ACC112 (cell line): ENCODE measurements at regions not wholly inside any gene's neighbourhood (a gene's known extent, or its start where the extent isn't known, plus 50 kb on each side); places are given as distances from the start of the nearest gene placed in this dataset.

Source experiments
- H2AFZ ChIP-seq: fragments of 200-600 bp; sonication (generic); one replicate; pipeline ENCODE4 v1.6.0; 2017; ENCODE audit warnings: antibody characterized with exemption, low read length; ENCODE audit not compliant: unreplicated experiment
- H3K27ac ChIP-seq: fragments of 200-600 bp; sonication (generic); 2 replicates; pipeline ENCODE4 v1.5.1; 2014; ENCODE audit warnings: low read depth, mild to moderate bottlenecking, antibody characterized with exemption, low read length, moderate library complexity
- H3K27me3 ChIP-seq: fragments of 200-600 bp; sonication (generic); 2 replicates; pipeline ENCODE4 v1.6.1; 2014; ENCODE audit warnings: mild to moderate bottlenecking, antibody characterized with exemption, low read length, moderate library complexity, mixed read lengths; ENCODE audit not compliant: insufficient read depth
- H3K36me3 ChIP-seq: fragments of 200-600 bp; sonication (generic); 2 replicates; pipeline ENCODE4 v1.6.1; 2016; ENCODE audit warnings: mild to moderate bottlenecking, antibody characterized with exemption, low read length, moderate library complexity, mixed read lengths; ENCODE audit not compliant: insufficient read depth
- H3K4me1 ChIP-seq: fragments of 200-600 bp; sonication (generic); one replicate; pipeline ENCODE4 v1.6.1; 2016; ENCODE audit warnings: low read length, mixed read lengths; ENCODE audit not compliant: insufficient read depth, unreplicated experiment, control insufficient read depth
- H3K4me3 ChIP-seq: fragments of 200-600 bp; sonication (generic); 2 replicates; pipeline ENCODE4 v1.5.1; 2014; ENCODE audit warnings: mild to moderate bottlenecking, low read depth, low read length
- H3K79me2 ChIP-seq: fragments of 200-600 bp; sonication (generic); one replicate; pipeline ENCODE4 v1.6.0; 2016; ENCODE audit warnings: low read length; ENCODE audit not compliant: control insufficient read depth, unreplicated experiment, insufficient read depth

DNA sequence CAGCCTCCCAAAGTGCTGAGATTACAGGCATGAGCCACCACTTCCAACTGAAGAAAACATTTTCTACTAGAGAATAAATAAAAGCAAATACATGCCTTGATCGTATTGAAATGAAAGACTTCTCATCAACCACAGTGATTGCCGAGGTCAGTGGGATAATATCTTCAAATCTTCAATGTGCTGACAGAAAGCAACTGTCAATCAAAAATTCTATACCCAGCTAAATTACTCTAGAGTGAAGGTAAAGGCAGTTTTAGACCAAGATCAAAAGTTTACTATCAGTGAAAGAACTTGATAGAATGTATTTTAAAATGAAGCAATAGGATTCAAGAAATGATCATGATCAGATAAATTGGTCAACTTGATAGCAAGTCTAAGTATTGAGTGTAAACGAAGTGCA, 130.6 kb downstream of the BRD1 start:
- no peaks in the 10 kb centered on the region for H3K4me1 ChIP-seq
- no peaks in the 10 kb centered on the region for H3K79me2 ChIP-seq
- H3K4me3 ChIP-seq, result no peak overlapping the region
- no peak overlapping the region for H2AFZ ChIP-seq
- H3K27me3 ChIP-seq, result no peaks in the 10 kb centered on the region
- H3K27ac ChIP-seq, result no peak overlapping the region
- H3K36me3 ChIP-seq, result no peaks in the 10 kb centered on the region

DNA sequence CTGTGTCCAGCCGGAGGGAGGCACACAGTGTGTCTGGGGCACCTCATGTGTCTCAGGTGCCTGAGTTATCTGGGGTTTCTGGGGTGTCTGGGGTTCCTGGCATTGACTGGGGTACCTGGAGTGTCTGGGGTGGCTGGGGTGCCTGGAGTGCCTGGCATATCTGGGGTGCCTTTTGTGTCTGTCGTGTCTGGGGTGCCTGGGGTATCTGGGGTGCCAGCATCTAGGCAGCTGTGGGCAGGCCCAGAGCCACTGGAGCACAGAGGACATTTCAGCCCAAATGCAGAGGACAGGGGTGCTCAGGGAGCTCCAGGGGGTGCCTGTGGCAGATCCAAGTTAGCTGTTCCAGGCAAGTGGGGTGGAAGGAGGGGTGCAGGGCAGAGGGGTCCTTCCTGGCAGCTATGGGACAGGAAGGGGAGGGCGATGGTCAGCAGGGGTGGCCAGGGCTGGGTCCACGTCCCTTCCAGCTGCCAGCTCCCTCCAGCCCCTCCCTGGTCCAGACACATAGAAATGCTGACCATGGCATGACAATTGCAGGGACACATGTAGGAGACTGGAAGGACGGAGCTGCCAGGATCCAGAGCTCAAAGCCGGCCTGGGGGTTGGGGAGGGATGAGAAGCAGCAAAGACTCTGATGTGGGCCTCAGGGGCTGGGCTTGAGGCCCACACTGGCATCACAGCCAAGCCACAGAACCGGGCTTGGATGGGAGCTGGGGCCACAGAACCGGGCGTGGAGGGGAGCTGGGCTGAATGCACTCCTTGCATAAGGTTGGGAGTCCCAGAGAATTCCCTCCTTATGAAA, 133.0 kb downstream of the BRD1 start:
- no peaks in the 10 kb centered on the region for H3K4me1 ChIP-seq
- H3K4me3 ChIP-seq, result no peak overlapping the region
- no peak overlapping the region for H2AFZ ChIP-seq
- no peaks in the 10 kb centered on the region for H3K27me3 ChIP-seq
- H3K79me2 ChIP-seq, result no peaks in the 10 kb centered on the region
- no peak overlapping the region for H3K27ac ChIP-seq
- no peaks in the 10 kb centered on the region for H3K36me3 ChIP-seq

DNA sequence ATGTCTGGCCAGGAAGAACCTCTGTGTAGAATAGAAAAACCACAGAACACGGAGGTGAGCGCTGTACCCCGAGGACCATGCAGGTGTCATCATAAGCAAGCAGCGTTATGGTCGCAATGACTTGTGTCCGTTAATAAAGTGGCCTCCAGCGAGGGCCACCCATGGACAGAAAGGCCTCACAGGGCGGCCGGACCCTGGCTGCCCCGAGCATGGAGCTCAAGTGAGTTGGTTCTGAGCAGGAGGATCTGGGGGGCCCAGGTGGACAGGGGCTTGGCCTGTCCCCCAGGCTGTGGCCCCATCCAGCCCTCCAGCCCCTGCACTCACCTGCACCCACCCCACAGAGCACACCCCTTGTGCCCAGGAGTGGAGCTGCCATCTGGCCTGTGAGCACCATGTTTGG, 133.8 kb downstream of the BRD1 start:
- no peaks in the 10 kb centered on the region for H3K79me2 ChIP-seq
- no peaks in the 10 kb centered on the region for H3K36me3 ChIP-seq
- H3K4me3 ChIP-seq, result no peak overlapping the region

DNA sequence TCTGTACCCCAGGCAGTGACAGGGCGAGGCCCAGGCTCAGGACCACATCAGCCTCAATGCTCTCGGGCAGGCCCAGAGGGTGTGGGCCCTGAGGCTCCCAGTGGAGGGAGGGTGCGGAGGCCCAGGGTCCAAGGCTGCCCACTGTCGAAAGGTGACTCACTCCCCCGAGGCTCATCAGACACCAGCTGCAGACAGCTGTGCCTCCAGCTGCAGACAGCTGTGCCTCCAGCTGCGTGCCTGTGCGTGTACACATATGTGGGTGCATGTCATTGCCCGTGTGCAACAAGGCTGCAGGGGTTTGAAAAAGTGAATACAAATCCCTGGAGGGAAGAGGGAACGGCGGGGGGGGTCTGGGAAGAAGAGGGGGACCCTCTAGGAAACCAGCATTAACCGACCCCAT, 134.3 kb downstream of the BRD1 start:
- Histone ChIP-seq H3K4me3 (no peak overlapping the region), H2AFZ (no peak overlapping the region), H3K27ac (no peak overlapping the region), H3K36me3 (no peaks in the 10 kb centered on the region), H3K79me2 (no peaks in the 10 kb centered on the region), H3K27me3 (no peaks in the 10 kb centered on the region), H3K4me1 (no peaks in the 10 kb centered on the region)

More for the DNA sequence above, 133.8 kb downstream of the BRD1 start:
- Histone ChIP-seq H3K4me1 (no peaks in the 10 kb centered on the region), H2AFZ (no peak overlapping the region), H3K27me3 (no peaks in the 10 kb centered on the region), H3K27ac (no peak overlapping the region)

DNA sequence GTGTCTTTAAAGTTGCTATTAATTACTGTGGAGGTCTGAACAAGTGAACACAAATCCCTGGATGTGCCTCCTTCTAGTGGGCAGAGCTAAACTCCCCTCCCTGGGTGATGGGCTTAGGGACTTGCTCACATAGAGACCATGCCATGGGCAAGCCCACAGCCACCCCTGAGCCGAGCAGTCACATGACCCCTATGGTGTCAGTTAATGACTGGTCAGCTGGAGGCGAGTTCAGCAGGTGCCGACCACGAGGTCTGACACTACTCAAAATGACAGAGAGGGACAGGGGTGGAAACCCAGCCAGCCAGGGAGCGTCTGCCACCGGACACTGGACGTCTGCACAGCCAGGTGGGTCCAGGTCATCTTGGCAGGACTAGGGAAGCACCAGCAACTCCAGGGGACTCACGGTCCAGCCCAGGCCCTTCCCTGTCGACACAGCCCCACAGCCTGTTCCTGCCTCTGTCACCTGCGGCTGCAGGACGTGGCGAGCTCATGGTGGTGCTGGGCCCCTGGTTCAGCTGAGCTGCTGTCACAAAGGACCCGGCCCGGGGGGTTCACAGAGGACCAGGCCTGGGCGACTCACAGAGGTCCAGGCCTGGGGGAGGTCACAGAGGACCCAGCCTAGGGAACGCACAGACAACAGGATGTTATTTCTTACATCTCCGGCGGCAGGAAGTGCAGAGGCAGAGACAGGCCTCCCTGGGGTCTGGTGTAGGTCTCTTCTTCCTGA, 135.0 kb downstream of the BRD1 start:
- H3K4me1 ChIP-seq, result no peaks in the 10 kb centered on the region
- H3K36me3 ChIP-seq, result no peaks in the 10 kb centered on the region
- no peaks in the 10 kb centered on the region for H3K27me3 ChIP-seq
- no peaks in the 10 kb centered on the region for H3K79me2 ChIP-seq
- H2AFZ ChIP-seq, result no peak overlapping the region
- no peak overlapping the region for H3K27ac ChIP-seq
- no peak overlapping the region for H3K4me3 ChIP-seq

DNA sequence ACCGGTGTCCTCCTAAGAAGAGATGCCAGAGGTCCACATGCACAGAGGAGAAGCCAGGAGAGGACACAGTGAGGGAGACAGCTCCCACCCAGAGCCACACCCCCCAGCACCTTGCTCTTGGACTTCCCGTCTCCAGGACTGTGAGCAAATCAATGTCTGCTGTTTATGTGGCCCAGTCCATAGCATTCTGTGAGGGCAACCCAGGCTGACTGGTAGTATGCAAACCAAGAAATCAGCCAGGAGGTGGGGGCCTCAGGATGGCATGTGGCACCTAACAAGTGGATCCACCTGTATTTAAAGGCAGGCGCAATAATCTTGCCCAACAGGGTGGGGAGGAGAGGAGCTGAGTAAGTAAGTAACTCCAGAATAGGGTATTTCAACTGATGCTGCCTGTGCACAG, 136.4 kb downstream of the BRD1 start:
- Histone ChIP-seq H3K4me1 (no peaks in the 10 kb centered on the region), H2AFZ (no peak overlapping the region), H3K4me3 (no peak overlapping the region), H3K36me3 (no peaks in the 10 kb centered on the region), H3K79me2 (no peaks in the 10 kb centered on the region), H3K27ac (no peak overlapping the region), H3K27me3 (no peaks in the 10 kb centered on the region)

DNA sequence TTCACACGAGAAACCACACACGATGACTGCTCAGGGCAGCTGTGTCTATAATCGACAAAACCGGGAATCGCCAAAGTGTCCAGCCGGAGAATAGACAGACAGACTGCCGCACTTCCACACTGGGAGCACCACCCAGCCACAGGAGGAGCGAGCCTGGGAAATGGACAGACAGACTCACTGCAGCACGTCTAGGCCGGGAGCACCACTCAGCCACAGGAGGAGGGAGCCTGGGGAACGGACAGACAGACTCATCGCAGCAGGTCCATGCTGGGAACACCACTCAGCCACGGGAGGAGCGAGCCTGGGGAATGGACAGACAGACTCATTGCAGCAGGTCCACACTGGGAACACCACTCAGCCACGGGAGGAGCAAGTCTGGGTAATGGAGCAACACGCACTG, 137.2 kb downstream of the BRD1 start:
- no peak overlapping the region for H3K27ac ChIP-seq
- H3K79me2 ChIP-seq, result no peaks in the 10 kb centered on the region
- no peak overlapping the region for H2AFZ ChIP-seq
- H3K4me3 ChIP-seq, result no peak overlapping the region
- H3K27me3 ChIP-seq, result no peaks in the 10 kb centered on the region
- no peaks in the 10 kb centered on the region for H3K36me3 ChIP-seq
- no peaks in the 10 kb centered on the region for H3K4me1 ChIP-seq

DNA sequence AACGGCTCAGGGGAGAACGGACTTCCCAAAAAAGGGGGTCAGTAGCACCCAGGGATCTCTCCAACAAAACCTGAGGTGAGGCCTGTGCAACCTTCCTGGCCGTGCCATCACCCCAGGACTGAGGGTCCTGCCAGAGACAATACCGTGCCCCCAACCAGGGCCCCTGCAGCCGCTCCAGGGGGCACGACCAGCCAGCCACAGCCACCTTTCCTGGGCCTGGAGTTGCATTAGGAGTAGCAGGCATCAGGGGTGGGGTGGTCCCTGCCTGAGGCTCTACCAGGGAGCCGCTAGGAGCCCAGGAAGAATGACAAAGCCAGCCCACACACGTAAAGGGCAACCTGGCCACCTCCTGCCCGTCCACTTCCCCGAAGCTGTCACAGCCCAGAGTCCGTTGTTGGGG, 137.8 kb downstream of the BRD1 start:
- Histone ChIP-seq H3K4me3 (no peak overlapping the region), H3K36me3 (no peaks in the 10 kb centered on the region), H3K79me2 (no peaks in the 10 kb centered on the region), H3K4me1 (no peaks in the 10 kb centered on the region), H3K27ac (no peak overlapping the region), H2AFZ (no peak overlapping the region), H3K27me3 (no peaks in the 10 kb centered on the region)

DNA sequence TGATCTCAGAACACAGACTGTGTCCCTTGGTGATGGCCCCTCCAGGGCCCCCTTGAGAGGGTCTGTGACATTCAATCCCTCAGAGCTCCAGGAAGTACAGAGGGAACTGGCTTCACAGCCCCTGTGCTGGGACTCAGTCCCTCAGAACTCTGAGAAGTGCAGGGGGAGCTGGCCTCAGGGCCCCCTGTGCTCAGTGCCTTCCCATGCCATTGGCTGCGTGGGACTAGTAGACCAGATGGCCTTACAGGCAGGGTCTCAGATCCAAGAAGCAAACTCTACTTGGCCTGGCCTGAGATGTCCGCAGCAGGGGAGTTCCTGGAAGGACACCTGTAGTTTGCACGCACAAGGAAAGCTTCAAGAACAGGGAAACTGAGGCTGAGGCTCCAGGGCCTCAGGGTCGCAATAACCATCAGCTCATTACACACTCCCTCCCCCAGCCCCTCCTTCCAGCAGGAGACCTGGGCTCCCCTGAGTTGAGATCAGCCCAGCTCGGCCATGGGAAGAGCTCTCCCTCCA, 138.4 kb downstream of the BRD1 start:
- no peak overlapping the region for H3K27ac ChIP-seq

DNA sequence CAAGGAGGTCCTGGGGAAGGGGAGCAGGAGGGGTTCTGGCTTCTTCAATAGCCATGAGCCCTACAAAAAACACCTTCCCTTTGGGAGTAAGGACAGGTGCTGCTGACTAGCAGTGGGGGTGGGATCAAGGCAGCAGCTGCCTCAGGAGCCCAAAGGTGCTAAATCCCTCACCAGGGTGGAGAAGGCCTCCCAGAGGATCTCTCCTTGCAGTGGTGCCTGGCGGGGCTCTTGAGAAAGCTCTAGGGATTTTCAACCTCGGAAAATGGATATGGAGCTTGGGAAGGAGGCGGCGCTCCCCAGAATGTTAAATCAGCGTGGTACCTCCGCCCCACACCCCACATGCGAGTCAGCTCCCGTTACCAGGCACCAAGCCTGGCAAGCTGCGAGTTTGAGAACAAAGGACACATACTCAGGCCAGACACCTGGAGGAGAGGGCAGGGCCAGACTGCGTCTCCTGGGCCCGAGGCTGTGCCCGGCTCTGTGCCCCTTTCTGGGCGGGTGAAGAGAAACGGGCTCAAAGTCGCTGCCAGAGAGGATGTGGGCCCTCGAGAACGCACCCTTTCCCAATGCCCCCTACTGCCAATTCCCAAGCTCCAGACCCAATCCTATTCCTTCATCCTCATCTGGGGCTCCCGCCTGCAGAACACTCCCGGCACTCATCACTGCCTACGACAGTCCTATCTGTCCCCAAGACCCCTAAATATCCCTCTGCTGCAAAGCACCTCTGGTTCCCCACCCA, 139.0 kb downstream of the BRD1 start:
- Histone ChIP-seq H2AFZ (no peak overlapping the region), H3K4me3 (no peak overlapping the region), H3K4me1 (no peaks in the 10 kb centered on the region), H3K79me2 (no peaks in the 10 kb centered on the region), H3K27me3 (no peaks in the 10 kb centered on the region), H3K27ac (no peak overlapping the region), H3K36me3 (no peaks in the 10 kb centered on the region)

More for the DNA sequence above, 138.4 kb downstream of the BRD1 start:
- Histone ChIP-seq H3K4me3 (no peak overlapping the region), H3K36me3 (no peaks in the 10 kb centered on the region), H3K79me2 (no peaks in the 10 kb centered on the region), H2AFZ (no peak overlapping the region), H3K27me3 (no peaks in the 10 kb centered on the region), H3K4me1 (no peaks in the 10 kb centered on the region)
